Adrenal gland (tissue), 9 donors: ENCODE measurements at regions not wholly inside any gene's neighbourhood (a gene's known extent, or its start where the extent isn't known, plus 50 kb on each side); places are given as distances from the start of the nearest gene placed in this dataset.

Experiments
- DNase-seq, 7 donors: peaks; one replicate each; pipeline ENCODE4 v3.0.0-alpha.2; 2019 to 2020
- H3K27ac ChIP-seq, 5 donors: fragments of 200-600 bp; sonication (generic) in 4 of 5; 1 replicate in 3 of 5; 2 replicates in 2 of 5; pipeline versions ENCODE4 v1.5.1 to v1.8.0; 2016 to 2020; ENCODE audit warnings: mild to moderate bottlenecking in 1 of 5
- H3K27me3 ChIP-seq: fragments of 200-600 bp; 2 replicates; pipeline ENCODE4 v1.8.0; 2021
- H3K36me3 ChIP-seq, 2 donors: fragments of 200-600 bp; replicated peaks in 1 of 2; 1 replicate in 1 of 2; 2 replicates in 1 of 2; pipeline versions ENCODE4 v1.5.1 to v1.8.0; 2018 to 2022
- H3K4me1 ChIP-seq, 2 donors: fragments of 200-600 bp; replicated peaks in 1 of 2; 1 replicate in 1 of 2; 2 replicates in 1 of 2; pipeline versions ENCODE4 v1.5.1 to v1.8.0; 2018 to 2021
- H3K4me3 ChIP-seq, 4 donors: fragments of 200-600 bp; sonication (generic) in 3 of 4; one replicate each; pipeline ENCODE4 v1.5.1; 2016 to 2018
- H3K9me3 ChIP-seq, 3 donors: fragments of 200-600 bp; sonication (generic) in 1 of 3; replicated peaks in 1 of 3; 1 replicate in 2 of 3; 2 replicates in 1 of 3; pipeline versions ENCODE4 v1.5.1 to v1.8.0; 2016 to 2021
- POLR2A ChIP-seq, 2 donors: fragments of 450-650 bp; IDR thresholded peaks; one replicate each; pipeline ENCODE4 v1.6.1; 2017; ENCODE audit warnings: antibody characterized with exemption in 2 of 2, mild to moderate bottlenecking in 2 of 2, moderate library complexity in 1 of 2
- WGBS, 4 donors: extraction: QIAGEN DNeasy Blood & Tissue Kit in 2 of 4; methylation state at CpG; one replicate each; pipeline versions ENCODE4 v1.1.5 to v1.1.7; 2013 to 2017; 5-methylcytosine and 5-hydroxymethylcytosine counted together
- intact Hi-C, 2 donors: fragments of 100-400 bp; cut with DNase I; formaldehyde crosslinking; loops; one replicate each; pipeline versions ENCODE4 v1.14.1 to v1.15.0; 2022 to 2023
- TF ChIP-seq, protein P1 (sequence below), 6 experiments: fragments of 450-650 bp in 4 of 6; fragments of 200-600 bp in 2 of 6; sonication (generic) in 1 of 6; IDR thresholded peaks; 1 replicate in 5 of 6; 2 replicates in 1 of 6; pipeline versions ENCODE4 v1.5.1 to v1.8.0; 2016 to 2021; ENCODE audit warnings: antibody characterized with exemption in 6 of 6, mild to moderate bottlenecking in 2 of 6, moderate library complexity in 1 of 6
- donor health status: healthy with polysubstance abuse.
- donor health status: Bipolar disorder and iron deficiency.
- donor health status: DM: yes; HTN: yes; CAD: no.
- donor health status: DM: no; HTN: no; CAD: no.
- donor health status: DM: no; HTN: no; CAD: no.

DNA sequence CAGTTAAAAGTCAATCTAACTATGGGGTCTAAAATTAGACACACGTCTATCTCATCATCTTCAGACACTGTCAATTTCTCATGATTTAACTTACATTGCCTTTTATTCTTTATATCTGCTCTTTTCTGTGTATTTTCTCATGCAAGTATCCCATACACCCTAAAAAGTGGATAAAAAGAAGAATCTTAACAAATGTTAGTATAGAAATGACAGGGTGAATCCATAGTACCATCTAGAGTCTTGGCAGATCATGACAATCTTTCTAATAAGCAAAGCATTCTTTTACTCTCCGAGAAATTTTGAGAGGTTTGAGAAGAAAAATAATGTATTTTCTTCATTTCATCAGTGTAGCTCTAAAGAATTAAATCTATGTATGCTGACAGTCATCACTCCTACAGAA, 382.7 kb downstream of the C6orf118 start:
- no peak for TF ChIP-seq POLR2A (IDR thresholded peaks at IDR 0.05)
- TF ChIP-seq, protein P1, sequence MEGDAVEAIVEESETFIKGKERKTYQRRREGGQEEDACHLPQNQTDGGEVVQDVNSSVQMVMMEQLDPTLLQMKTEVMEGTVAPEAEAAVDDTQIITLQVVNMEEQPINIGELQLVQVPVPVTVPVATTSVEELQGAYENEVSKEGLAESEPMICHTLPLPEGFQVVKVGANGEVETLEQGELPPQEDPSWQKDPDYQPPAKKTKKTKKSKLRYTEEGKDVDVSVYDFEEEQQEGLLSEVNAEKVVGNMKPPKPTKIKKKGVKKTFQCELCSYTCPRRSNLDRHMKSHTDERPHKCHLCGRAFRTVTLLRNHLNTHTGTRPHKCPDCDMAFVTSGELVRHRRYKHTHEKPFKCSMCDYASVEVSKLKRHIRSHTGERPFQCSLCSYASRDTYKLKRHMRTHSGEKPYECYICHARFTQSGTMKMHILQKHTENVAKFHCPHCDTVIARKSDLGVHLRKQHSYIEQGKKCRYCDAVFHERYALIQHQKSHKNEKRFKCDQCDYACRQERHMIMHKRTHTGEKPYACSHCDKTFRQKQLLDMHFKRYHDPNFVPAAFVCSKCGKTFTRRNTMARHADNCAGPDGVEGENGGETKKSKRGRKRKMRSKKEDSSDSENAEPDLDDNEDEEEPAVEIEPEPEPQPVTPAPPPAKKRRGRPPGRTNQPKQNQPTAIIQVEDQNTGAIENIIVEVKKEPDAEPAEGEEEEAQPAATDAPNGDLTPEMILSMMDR (IDR thresholded peaks at IDR 0.05) = no peak
- no peak for DNase-seq
- no peak overlapping the region for H3K27ac ChIP-seq
- 48 to 65% (median 60%) methylated on average over 2 of the region's 2 CpGs for WGBS, 4 donors
- peaks cover 6% of the 10 kb centered on the region for H3K27me3 ChIP-seq
- no peaks in the 10 kb centered on the region for H3K9me3 ChIP-seq
- intact Hi-C loops = no loop called here
- H3K4me3 ChIP-seq = no peak overlapping the region
- H3K36me3 ChIP-seq = no peaks in the 10 kb centered on the region
- H3K4me1 ChIP-seq = no peaks in the 10 kb centered on the region

GRCh38 chr6:164925681-164926530, 383.5 kb downstream of the C6orf118 start:
- no peak for DNase-seq
- H3K36me3 ChIP-seq = no peaks in the 10 kb centered on the region
- H3K4me3 ChIP-seq = no peak overlapping the region
- 69 to 80% (median 71%) methylated on average over 5 of the region's 5 CpGs for WGBS, 4 donors
- no peak for TF ChIP-seq POLR2A (IDR thresholded peaks at IDR 0.05)
- TF ChIP-seq, protein P1 (IDR thresholded peaks at IDR 0.05) = no peak
- peaks cover 6% of the 10 kb centered on the region for H3K27me3 ChIP-seq
- H3K4me1 ChIP-seq = no peaks in the 10 kb centered on the region
- intact Hi-C loops = no loop called here
- H3K27ac ChIP-seq = no peak overlapping the region
- no peaks in the 10 kb centered on the region for H3K9me3 ChIP-seq

DNA sequence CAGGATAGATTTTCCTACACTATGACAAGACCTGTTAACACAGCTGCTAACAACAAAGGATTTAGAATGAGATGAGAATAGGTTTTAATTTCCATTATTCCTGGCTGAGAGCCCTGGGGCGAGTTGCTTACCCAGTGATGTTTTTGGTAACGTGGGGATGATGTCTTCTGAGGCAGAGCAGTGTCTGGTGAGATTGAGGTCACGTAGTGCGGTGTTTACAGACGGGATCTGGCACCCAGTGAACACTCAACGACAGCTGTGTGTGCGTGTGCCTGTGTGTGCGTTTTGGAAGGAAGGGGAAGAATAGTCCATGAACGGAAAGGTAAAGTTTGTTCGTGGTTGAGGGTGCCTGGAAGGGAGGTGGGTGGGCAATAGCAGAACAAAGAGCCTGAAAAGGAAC, 384.7 kb downstream of the C6orf118 start:
- Histone ChIP-seq H3K27ac (no peak overlapping the region), H3K4me3 (no peak overlapping the region), H3K9me3 (no peaks in the 10 kb centered on the region), H3K4me1 (no peaks in the 10 kb centered on the region), H3K27me3 (peaks cover 6% of the 10 kb centered on the region), H3K36me3 (no peaks in the 10 kb centered on the region)
- TF ChIP-seq, protein P1 (IDR thresholded peaks at IDR 0.05) = no peak
- no peak for TF ChIP-seq POLR2A (IDR thresholded peaks at IDR 0.05)
- DNase-seq = no peak
- intact Hi-C loops = no loop called here
- WGBS, 4 donors = 57 to 65% (median 61%) methylated on average over 10 of the region's 10 CpGs

DNA sequence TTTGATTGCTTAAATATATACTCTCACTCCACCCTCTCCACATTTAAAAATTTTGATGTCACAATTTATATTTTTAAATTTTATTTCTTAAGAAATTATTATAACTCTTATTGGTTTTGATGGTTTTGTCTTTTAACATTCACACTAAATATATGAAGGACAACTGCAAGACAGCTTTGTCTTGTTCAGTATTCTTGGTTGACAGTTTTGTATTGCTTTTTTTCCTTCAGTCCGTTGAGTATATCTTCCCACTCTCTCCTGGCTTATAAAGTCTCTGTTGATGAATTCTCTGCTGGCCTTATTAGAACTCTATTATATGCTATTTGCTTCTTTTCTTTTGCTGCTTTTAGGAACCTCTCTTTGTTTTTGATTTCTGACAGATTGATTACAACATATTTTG, 392.2 kb downstream of the C6orf118 start:
- no peak for DNase-seq
- no peaks in the 10 kb centered on the region for H3K9me3 ChIP-seq
- no peaks in the 10 kb centered on the region for H3K27me3 ChIP-seq
- H3K36me3 ChIP-seq = no peaks in the 10 kb centered on the region
- no peak overlapping the region for H3K4me3 ChIP-seq
- TF ChIP-seq, protein P1 (IDR thresholded peaks at IDR 0.05) = no peak
- no peak for TF ChIP-seq POLR2A (IDR thresholded peaks at IDR 0.05)
- no peak overlapping the region for H3K27ac ChIP-seq
- 73 to 84% (median 79%) methylated on average over 1 of the region's 1 CpG for WGBS, 4 donors
- intact Hi-C loops = no loop called here
- H3K4me1 ChIP-seq = no peaks in the 10 kb centered on the region
